Stimulated activated CD8-positive, alpha-beta memory T cell treated with anti-CD3 and anti-CD28 coated beads, Interleukin-12 subunit alpha, Interleukin-12 subunit beta, amount 100 ng/mL, for 4 hours (primary cell): ENCODE measurements at regions not wholly inside any gene's neighbourhood (a gene's known extent, or its start where the extent isn't known, plus 50 kb on each side); places are given as distances from the start of the nearest gene placed in this dataset.

Experiments used
- DNase-seq: peaks from one replicate; pipeline ENCODE4 v3.0.0-alpha.2; 2020; ENCODE audit warnings: low read depth

DNA sequence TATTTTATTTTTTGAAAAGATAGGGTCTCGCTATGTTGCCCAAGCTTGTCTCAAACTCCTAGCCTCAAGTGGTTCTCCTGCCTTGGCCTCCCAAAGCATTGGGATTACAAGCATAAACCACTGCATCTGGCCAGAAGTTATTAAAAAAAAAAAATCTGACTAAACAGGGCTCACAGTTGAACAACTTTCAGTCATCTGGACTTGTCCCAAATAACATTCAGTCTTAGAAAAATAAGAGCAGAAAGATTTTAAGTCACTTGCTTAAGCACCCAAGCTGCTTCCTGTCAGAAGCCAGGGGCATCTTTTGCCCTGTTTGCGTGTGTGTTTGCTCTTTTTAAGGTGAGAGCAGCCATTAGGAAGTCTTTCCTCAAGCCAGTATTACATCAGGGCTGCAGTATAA is 286.8 kb downstream of the LMO4 start:
- DNase-seq: no peak

DNA sequence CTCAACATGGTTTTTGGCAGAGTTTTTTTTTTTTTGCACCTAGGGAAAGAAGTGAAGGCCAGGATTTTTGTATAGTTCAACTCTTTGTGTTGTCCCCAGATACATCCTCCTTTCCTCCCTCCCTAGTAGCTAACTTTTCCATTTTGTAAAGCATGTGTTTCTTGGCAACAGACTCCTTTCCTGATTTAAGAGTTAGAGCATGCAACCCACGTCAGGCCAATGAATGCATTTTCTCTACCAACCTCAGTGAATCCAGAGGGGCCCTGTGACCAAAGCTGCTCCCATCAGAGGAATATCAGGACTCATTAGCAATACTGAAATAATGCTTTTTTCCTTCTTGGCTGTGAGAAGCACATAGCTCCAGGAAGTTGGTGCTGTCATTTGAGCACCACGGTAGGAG is 287.2 kb downstream of the LMO4 start:
- DNase-seq: no peak

DNA sequence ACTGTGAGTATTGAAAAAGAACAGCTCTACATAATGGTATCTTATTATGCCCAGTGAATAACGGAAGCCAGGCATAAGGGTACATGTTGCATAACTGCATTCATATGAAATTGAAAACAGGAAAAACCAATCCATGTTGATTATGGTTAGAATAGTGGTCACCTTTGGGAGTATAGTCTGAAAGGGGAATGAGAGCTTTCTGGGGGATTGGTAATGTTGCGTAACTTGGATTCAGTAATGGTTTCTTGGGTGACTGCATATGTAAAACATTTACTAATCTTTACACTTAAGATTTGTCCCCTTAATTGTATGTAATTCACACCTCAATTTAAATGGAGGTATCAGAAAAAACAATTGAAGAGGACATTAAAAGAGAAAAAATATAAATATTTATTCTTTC is 292.1 kb downstream of the LMO4 start:
- DNase-seq: no peak

DNA sequence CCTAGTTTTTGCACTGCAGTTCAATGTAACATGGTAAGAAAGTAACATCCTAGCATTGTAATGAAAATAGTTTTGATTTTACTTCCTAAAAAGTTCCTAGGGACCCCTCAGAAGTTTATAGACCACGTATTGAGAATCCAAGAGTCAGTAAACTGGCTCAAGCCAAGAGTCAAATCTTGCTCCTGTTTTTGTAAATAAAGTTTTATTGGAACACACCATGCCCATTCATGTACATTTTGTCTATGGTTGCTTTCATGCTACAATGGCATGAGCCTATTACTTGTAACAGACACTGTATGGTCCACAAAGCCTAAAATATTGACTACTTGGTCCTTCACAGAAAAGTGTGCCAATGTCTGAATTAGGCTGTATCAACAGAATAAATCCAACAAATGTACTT is 301.0 kb downstream of the LMO4 start:
- DNase-seq: no peak

DNA sequence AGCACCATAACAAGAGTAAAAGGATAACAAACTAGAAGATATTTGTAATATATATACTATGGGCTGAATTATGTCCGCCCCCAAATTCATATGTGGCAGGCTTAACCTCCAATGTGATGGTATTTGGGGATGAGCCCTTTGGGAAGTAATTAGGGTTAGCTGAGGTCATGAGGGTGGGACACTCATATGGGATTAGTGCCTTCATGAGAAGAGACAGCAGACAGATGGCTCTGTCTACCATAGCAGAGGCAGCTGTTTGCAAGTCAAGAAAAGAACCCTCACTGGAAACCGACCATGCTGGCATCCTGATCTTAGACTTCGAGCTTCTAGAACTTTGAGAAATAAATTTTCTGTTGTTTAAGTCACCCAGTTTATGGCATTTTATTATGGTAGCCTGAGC is 303.6 kb downstream of the LMO4 start:
- DNase-seq: no peak

DNA sequence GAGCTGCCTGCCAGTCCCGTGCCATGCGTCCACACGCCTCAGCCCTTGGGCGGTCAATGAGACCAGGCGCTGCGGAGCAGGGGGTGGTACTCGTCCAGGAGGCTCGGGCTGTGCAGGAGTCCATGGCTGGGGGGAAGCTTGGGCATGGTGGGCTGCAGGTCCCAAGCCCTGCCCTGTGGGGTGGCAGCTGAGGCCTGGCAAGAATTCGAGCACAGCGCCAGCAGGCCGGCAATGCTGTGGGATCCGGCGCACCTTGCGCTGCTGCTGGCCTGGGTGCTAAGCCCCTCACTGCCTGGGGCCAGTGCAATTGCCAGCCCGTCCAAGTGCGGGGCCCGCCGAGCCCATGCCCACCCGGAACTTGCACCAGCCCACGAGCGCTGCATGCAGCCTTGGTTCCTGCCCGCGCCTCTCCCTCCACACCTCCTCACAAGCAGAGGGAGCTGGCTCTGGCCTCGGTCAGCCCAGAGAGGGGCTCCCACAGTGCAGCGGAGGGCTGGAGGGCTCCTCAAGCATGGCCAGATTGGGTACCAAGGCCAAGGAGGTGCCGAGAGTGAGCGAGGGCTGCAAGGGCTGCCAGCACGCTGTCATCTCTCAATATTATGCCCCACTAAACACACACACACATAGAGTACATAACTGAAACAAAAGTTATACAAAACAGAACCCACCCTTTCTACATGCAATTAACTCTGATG is 307.7 kb downstream of the LMO4 start:
- DNase-seq: no peak

DNA sequence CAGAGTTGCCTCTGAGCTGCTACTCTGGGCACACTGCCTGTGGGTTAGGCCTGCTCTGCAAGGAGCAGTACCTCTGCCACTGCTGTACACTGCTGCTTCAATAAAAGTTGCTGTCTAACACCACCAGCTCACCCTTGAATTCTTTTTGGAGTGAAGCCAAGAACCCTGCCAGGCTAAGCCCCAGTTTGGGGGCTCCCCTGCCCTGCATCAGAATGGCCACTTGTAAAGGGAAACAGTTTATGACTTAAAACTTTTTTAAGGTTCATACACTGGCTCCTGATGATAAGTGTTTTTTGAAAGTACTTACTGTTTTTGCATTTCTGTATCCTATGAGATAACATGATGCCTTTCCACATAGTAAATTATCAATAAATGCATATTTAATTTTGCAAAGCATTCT is 310.0 kb downstream of the LMO4 start:
- DNase-seq: no peak

DNA sequence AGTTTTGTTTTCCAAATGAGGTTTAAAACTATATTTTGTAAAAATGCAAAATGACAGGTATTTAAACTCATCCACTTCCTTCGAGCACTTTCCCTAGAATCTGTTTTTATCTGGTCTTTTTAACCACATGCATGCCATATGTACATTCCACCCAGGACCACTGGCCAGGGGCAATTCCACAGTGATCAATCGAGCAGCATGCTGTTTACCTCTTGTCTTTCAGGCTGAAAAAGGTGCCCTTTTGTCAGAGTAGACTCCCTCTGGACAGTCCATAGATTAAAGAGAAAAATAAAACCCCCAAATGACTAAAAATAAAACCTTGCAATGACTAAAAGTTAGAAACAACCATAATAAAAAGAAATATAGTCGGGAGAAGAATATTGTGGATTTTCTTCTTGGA is 313.3 kb downstream of the LMO4 start:
- no peak for DNase-seq

DNA sequence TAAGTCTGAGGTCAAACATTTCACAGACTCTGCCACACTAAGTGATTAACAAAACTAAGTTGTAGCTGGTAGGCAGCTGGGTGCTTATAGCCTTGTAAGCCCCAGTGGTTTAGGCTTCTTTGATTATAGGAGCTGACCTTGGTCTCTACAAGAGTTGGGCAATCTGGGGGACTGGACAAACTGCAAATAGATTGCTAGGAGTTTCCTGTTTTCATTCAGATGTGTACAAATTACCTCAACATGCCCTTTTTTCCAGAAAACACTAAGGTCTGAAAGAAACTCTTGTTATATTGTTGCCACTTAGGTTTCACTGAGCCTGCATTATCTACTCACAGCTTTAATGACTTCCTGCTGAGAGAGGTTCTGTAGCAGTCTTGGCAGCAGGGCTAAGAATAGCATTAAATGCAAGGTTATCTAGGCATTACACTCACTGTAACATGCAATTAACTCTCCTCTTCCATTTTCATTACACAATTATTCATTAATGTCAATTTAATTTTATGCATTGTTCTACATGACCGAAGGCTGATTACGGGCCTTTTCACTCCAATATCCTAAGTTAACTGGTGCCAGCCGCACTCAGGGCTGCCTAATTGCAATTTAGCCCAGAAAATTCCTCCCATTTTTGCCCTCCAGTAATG is 314.0 kb downstream of the LMO4 start:
- no peak for DNase-seq

DNA sequence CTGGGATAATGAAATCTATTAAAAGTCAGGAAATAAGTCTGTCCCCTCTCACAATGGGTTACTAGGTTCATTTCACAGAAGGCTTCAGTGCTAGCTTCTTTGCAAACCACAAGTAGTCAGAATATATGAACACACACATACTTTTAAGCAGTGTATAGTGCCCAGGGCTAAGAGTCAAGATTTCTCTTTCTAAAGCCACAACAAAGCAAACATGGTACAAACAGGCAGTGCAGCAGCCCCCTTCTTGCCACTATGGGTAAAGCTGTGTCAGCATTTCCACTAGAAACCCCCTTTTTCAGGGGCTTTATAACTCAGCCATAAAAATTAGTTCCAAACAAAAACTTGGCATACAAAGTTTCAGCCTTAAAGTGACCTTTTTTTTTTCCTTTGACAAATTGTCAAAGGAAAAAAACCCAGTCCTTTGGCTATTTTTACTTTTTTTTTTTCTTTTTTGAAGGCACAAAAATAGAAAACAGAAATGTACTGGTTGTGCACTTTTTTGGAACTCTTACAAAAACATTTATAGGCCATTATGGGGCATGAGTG is 315.4 kb downstream of the LMO4 start:
- no peak for DNase-seq

DNA sequence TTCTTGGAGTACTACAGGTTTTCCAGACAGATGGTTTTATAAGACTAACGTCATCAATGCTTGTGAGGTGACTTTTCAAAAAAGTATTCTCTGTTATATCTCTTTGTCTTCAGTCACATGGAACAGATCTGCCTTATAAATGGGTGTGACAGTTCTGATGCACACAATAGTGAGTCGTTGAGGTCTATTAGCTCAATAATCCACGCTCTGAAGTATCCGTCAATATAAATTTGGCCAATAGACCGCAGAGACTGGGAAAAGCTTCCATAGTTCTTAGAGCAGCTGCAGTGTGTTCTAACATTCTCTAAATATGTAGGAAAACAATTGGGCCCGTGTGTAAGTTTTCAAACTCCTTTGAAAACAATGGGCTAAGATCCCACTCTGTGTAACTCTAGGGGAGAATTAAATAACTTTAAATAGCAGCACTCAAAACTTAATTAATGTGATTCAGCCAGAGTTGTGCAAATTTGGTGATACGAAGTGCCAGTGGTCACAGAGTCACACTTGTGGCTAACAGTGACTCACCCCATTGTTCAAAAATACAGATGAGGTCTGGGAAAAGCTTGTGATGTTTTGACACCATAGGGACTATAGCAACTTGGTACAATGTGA is 316.0 kb downstream of the LMO4 start:
- DNase-seq: no peak

DNA sequence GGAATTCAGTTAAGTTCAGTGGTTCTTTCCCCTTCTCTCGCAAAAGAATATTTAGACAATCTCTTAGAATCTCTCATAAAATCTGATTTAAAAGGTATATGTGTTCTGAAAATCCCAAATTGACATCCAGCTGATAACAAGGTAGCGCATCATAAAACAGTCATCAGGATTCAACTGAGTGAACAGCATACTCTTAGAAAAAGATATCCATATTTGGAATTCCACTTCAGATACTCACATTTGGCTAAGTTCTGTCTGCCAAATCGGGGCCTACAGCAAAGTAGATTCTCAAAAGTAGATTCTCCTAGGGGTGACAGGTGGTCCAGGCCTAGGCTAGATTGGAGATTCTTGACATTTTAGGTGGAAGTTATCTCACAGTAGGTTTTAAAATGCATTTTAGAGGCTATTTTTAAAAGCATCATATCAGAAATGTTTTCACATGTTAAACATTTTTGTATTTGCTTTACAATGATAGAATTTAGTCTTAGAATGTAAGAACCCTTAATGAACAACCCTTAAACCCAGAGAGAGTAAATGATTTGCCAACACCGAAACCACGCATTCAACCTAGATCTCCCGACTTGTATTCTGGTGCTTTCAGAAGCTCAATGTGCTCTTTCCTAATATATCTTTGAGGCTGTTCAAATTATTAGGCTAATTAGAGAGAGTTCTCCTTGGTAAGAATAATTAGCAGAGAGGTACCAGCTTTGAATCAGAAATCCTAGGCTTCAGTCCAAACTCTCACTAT is 318.9 kb downstream of the LMO4 start:
- DNase-seq: no peak

DNA sequence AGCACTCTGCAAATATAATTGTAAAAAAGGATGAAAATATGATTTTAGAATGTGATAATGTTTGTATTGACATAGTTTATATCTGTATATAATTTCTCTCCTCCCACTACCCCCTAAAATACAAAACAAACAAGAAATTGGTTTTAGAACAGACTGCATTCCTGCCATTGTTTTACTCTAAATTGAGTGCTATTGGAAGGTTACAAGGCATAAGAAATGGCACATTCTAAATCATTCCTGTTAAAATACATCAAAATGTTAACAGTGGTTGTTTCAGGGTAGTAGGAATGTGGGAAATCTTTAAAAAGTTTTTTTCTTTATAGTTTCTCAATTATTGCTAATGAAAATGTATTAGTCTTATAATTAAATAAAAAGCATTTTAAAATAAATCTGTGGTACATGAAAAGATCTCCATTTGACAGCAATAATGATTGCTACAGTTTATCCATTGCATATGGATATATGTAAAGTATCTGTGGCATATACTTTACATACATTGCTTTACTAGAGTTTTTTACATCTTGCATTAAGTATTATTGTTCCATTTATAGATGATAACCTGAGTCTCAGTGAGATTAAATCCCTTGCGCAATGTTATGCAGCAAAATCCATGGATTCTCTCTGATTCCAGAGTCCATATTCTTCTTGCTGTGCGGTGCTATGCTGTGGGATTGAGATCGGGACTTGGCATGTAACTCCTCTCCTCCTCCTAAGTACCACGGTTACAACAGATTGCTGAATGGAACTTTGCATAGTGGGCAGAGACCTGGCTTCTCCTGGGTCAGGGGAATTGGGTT is 319.8 kb downstream of the LMO4 start:
- no peak for DNase-seq

DNA sequence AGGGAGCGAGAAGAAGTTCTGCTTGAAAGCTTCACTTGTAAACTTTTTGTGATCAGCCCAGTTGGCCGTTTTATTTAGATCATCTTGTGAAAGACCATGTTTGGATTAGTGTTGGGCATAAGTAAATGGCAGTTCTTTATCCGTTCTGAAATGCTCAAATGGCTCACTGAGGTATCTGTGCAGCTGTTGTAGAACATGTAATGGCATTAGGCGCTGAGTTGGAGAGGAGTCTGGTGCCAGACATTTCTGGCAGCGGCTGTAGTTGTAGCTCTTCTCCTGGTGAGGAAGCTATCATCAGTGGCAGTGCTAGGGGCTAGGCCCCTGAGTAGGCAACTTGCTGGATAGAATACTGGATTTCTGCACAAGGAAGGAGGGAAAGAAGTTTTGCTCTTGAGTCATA is 321.6 kb downstream of the LMO4 start:
- no peak for DNase-seq

DNA sequence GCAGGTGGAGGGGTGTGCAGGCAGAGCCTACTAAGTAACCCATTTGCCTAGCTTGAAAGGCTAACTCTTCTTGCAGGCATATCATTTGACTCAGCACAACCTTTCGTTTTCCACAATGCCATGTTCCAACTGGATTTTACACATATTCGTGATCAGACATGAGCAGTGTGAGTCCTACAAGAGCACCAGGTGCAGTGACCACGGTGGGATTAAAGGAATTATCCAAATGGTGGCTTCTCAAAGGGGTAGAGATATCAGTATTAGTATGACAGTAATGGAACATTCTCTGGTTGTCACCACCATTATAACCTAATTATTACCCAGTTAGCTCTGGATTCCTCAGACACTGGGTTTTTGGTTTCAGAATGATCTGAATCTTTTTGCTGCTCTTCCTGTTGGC is 323.5 kb downstream of the LMO4 start:
- DNase-seq: no peak

DNA sequence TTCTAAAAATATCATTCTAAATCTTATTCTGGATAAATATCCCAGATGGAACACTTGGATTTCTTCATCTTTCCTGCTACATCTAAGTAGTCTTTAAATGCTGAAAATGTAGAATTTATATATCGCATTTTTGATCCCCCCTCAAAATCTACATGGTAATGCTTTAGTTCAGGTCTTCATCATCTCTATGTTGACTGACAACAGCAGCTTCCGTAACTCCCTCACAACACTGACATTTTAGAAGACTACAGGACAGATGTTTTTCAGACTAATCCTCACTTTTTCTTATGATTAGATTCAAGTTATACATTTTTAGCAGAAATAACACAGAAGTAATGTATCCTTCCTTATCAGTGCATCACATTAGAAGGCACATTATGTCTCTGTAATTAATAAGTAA is 336.5 kb downstream of the LMO4 start:
- no peak for DNase-seq

DNA sequence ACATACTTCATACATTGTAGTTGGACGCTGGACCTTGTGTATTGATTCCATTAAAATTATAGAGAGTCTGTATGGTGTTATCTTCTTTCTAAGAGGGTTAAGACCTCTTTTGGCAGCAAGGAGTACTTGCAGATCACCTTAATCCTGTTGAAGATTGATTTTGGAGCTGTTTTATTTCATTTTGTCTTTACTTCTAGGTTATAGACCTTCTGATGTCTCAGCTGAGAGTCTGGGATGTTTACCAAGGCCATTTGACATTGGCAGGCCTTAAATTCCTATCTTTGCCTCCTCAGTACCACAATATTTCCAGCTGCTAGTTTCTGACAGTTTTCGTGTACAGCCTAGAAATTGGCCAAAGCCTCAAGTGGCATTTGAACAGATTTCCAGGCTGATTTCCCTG is 338.0 kb downstream of the LMO4 start:
- no peak for DNase-seq

DNA sequence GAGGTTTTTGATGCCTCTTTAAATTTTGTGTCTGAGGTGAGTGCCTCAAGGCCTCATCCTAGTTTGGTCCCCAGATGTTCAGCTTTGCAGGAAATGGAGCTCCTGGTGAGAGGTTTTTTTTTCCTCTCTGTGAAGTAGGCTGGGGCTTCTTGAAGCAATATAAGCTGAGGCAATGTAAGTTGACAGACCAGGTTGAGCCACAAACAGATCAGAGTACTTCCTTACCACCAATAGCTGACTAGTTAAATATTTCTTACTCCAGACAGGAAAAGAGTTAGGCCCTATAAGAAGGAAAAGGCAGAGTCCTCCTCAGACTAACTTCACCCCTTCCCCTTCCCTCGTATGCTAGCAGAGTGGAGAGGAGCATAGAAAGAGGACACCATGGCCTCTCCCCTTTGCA is 341.0 kb downstream of the LMO4 start:
- DNase-seq: no peak

DNA sequence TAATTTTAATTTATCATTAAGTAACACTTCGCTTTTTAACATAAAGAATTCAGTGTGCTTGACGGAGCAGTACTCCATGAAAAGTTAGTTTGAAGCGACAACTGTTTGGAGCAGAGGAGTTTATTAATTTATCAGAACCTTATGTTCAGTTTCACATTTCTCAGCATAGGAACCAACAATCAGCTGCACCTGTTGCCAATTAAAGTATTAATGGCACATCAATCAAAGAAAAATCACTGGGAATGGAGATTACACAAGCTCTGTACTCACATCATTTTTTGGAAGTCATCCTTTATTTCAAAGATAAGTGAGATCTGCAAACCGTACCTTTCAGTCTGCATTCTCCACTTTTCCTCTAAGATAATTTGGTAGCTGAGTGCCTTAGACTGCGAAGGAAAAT is 344.6 kb downstream of the LMO4 start:
- no peak for DNase-seq

DNA sequence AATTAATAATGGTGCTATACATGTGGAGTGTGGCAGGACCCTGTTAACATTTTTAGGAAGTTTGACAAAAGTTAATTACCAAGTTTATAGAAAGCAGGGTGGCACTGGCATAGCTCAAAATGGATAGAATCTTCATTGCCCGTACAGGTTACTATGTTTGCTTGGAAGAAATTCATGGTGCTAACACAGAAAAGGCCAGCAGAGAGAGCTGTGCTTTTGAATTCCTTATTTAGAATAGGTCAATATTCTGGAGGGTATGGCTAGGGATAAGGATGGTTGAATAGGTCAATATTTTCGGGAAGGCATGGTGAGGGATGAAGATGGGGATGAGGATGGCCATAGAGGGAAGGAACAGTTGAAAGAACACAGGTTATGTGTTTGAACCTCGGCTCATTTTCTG is 345.1 kb downstream of the LMO4 start:
- no peak for DNase-seq

DNA sequence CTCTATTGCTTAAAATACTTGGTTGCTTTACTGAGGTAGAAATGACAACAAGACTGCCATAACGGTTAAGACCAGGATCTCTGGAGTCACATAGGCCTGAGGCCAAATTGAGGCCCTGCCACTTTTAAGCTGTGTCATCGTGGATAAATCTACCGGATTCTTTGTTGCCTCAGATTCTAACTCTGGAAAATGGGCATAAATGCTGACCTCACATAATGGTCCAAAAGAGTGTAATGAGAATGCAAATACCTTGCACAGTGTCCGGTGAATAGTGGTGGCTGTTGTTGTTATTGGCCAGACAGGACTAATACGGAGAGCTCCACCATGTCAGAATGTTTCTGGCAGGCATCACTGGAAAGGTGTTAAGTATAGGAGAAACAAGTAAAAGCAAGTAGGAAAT is 346.1 kb downstream of the LMO4 start:
- no peak for DNase-seq

DNA sequence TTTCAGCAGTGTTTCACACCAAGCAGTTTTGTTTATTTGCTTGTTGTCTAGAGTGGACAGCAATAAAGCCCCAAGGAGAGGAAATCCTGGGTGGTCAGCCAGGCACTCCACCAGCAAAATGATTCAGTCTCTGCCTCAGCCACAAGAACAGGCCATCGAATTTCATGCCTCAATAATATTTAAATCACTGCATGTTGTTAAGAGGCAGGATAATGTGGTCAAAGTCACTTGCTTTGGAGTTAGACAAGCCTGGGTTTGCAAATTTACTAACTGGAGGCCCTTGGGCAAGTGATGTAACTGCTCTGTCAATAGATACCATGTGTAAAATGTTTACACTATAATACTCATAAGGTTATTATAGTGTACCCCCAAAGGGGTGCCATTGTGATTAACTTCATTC is 349.6 kb downstream of the LMO4 start:
- no peak for DNase-seq
